ENCODE measurements at regions not wholly inside any gene's neighbourhood (a gene's known extent, or its start where the extent isn't known, plus 50 kb on each side); places are given as distances from the start of the nearest gene placed in this dataset.

- TF ChIP-seq, protein P1, sequence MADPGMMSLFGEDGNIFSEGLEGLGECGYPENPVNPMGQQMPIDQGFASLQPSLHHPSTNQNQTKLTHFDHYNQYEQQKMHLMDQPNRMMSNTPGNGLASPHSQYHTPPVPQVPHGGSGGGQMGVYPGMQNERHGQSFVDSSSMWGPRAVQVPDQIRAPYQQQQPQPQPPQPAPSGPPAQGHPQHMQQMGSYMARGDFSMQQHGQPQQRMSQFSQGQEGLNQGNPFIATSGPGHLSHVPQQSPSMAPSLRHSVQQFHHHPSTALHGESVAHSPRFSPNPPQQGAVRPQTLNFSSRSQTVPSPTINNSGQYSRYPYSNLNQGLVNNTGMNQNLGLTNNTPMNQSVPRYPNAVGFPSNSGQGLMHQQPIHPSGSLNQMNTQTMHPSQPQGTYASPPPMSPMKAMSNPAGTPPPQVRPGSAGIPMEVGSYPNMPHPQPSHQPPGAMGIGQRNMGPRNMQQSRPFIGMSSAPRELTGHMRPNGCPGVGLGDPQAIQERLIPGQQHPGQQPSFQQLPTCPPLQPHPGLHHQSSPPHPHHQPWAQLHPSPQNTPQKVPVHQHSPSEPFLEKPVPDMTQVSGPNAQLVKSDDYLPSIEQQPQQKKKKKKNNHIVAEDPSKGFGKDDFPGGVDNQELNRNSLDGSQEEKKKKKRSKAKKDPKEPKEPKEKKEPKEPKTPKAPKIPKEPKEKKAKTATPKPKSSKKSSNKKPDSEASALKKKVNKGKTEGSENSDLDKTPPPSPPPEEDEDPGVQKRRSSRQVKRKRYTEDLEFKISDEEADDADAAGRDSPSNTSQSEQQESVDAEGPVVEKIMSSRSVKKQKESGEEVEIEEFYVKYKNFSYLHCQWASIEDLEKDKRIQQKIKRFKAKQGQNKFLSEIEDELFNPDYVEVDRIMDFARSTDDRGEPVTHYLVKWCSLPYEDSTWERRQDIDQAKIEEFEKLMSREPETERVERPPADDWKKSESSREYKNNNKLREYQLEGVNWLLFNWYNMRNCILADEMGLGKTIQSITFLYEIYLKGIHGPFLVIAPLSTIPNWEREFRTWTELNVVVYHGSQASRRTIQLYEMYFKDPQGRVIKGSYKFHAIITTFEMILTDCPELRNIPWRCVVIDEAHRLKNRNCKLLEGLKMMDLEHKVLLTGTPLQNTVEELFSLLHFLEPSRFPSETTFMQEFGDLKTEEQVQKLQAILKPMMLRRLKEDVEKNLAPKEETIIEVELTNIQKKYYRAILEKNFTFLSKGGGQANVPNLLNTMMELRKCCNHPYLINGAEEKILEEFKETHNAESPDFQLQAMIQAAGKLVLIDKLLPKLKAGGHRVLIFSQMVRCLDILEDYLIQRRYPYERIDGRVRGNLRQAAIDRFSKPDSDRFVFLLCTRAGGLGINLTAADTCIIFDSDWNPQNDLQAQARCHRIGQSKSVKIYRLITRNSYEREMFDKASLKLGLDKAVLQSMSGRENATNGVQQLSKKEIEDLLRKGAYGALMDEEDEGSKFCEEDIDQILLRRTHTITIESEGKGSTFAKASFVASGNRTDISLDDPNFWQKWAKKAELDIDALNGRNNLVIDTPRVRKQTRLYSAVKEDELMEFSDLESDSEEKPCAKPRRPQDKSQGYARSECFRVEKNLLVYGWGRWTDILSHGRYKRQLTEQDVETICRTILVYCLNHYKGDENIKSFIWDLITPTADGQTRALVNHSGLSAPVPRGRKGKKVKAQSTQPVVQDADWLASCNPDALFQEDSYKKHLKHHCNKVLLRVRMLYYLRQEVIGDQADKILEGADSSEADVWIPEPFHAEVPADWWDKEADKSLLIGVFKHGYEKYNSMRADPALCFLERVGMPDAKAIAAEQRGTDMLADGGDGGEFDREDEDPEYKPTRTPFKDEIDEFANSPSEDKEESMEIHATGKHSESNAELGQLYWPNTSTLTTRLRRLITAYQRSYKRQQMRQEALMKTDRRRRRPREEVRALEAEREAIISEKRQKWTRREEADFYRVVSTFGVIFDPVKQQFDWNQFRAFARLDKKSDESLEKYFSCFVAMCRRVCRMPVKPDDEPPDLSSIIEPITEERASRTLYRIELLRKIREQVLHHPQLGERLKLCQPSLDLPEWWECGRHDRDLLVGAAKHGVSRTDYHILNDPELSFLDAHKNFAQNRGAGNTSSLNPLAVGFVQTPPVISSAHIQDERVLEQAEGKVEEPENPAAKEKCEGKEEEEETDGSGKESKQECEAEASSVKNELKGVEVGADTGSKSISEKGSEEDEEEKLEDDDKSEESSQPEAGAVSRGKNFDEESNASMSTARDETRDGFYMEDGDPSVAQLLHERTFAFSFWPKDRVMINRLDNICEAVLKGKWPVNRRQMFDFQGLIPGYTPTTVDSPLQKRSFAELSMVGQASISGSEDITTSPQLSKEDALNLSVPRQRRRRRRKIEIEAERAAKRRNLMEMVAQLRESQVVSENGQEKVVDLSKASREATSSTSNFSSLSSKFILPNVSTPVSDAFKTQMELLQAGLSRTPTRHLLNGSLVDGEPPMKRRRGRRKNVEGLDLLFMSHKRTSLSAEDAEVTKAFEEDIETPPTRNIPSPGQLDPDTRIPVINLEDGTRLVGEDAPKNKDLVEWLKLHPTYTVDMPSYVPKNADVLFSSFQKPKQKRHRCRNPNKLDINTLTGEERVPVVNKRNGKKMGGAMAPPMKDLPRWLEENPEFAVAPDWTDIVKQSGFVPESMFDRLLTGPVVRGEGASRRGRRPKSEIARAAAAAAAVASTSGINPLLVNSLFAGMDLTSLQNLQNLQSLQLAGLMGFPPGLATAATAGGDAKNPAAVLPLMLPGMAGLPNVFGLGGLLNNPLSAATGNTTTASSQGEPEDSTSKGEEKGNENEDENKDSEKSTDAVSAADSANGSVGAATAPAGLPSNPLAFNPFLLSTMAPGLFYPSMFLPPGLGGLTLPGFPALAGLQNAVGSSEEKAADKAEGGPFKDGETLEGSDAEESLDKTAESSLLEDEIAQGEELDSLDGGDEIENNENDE (IDR thresholded peaks at IDR 0.05; ENCODE audit: insufficient replicate concordance, low read length): no peak
- TF ChIP-seq TCF12 (IDR thresholded peaks at IDR 0.05; ENCODE audit: low read depth, low read length): no peak
- TF ChIP-seq SAP30 (IDR thresholded peaks at IDR 0.05; ENCODE audit: insufficient read depth, insufficient replicate concordance, low read length): no peak
- no peak for TF ChIP-seq TAF7 (optimal IDR thresholded peaks at IDR 0.05; ENCODE audit: borderline replicate concordance, low read depth, low read length)
Measured at GRCh38 chr10:111747751-111748150, 435.8 kb downstream of the GPAM start (continued).

Data from H1 (cell line).